ENCODE measurements at regions not wholly inside any gene's neighbourhood (a gene's known extent, or its start where the extent isn't known, plus 50 kb on each side); places are given as distances from the start of the nearest gene placed in this dataset.

DNA sequence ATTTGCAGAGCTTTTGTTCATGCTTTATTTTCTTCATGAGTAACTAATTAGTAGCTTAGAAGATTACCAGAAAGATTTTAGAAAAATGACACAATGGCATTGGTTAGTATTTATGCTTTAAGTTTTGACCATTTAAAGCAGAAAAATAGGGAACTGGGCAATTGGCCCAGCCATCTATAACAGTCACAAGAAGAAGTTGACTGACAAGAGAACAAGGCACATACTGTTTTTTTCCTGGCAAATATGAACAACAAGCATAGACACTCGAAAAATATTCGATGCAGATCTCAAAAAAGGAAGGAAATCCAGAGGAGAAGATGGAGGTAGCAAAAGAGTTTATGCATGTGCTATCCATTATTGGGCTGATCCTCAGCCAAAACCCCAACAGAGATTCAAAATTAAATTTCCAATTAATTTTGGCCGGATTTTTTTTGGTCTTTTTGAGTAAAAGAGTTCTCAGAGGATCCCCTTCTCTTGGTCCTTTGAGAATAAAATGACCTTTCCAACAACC is 200.8 kb upstream of the SLC35G4 start:
- H3K27me3 Mint-ChIP-seq (ENCODE audit: insufficient read depth), result no peaks in the 10 kb centered on the region
- no peak overlapping the region for H3K27ac Mint-ChIP-seq
- H3K4me1 Mint-ChIP-seq (ENCODE audit: low read depth), result peaks cover 14% of the 10 kb centered on the region; the same call in 1 of the 2 replicates
- H3K4me3 Mint-ChIP-seq, result no peak overlapping the region
- TF ChIP-seq, protein P1, sequence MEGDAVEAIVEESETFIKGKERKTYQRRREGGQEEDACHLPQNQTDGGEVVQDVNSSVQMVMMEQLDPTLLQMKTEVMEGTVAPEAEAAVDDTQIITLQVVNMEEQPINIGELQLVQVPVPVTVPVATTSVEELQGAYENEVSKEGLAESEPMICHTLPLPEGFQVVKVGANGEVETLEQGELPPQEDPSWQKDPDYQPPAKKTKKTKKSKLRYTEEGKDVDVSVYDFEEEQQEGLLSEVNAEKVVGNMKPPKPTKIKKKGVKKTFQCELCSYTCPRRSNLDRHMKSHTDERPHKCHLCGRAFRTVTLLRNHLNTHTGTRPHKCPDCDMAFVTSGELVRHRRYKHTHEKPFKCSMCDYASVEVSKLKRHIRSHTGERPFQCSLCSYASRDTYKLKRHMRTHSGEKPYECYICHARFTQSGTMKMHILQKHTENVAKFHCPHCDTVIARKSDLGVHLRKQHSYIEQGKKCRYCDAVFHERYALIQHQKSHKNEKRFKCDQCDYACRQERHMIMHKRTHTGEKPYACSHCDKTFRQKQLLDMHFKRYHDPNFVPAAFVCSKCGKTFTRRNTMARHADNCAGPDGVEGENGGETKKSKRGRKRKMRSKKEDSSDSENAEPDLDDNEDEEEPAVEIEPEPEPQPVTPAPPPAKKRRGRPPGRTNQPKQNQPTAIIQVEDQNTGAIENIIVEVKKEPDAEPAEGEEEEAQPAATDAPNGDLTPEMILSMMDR (IDR thresholded peaks at IDR 0.05), result no peak
- no peaks in the 10 kb centered on the region for H3K36me3 Mint-ChIP-seq (ENCODE audit: low read depth)
- no peaks in the 10 kb centered on the region for H3K9me3 Mint-ChIP-seq
- DNase-seq, result no peak

- no peak overlapping the region; the same call in 1 of the 2 replicates for H3K27ac Mint-ChIP-seq
- H3K27me3 Mint-ChIP-seq (ENCODE audit: insufficient read depth), result no peaks in the 10 kb centered on the region
- H3K4me3 Mint-ChIP-seq, result no peak overlapping the region
- no peaks in the 10 kb centered on the region for H3K36me3 Mint-ChIP-seq (ENCODE audit: low read depth)
- DNase-seq, result peak; percentile 3
- no peaks in the 10 kb centered on the region for H3K9me3 Mint-ChIP-seq
- TF ChIP-seq, protein P1 (IDR thresholded peaks at IDR 0.05), result no peak
- H3K4me1 Mint-ChIP-seq (ENCODE audit: low read depth), result peaks cover 14% of the 10 kb centered on the region; the same call in 1 of the 2 replicates
Observed at GRCh38 chr18:11407940-11408339, 201.5 kb upstream of the SLC35G4 start.

- no peak overlapping the region for H3K4me3 Mint-ChIP-seq
- no peaks in the 10 kb centered on the region for H3K36me3 Mint-ChIP-seq (ENCODE audit: low read depth)
- TF ChIP-seq, protein P1 (IDR thresholded peaks at IDR 0.05), result no peak
- no peaks in the 10 kb centered on the region for H3K9me3 Mint-ChIP-seq
- no peak overlapping the region for H3K27ac Mint-ChIP-seq
- peaks cover 14% of the 10 kb centered on the region; the same call in 1 of the 2 replicates for H3K4me1 Mint-ChIP-seq (ENCODE audit: low read depth)
- no peaks in the 10 kb centered on the region for H3K27me3 Mint-ChIP-seq (ENCODE audit: insufficient read depth)
- no peak for DNase-seq
Observed at GRCh38 chr18:11405804-11406203, 203.6 kb upstream of the SLC35G4 start.

DNA sequence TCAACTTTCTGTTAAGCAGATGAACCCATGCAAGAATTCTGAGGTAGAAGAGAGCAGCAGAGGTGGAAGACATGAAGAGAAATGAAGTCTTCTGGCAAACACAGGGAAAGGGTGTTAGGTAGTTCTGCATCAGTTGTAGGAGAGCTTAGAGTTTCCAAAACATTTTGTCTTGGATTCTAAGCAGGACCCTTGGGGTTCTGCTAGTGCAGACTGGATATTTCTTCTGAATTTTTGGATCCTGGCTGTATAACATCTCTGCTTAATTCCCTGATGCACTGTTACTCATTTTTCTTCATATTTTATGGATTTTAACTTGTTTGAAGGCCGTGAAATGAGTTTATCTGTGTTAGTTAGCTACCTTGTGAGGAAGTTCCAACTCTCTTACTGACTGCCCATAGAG is 208.7 kb upstream of the SLC35G4 start:
- DNase-seq, result no peak
- Mint-ChIP-seq H3K4me1 (ENCODE audit: low read depth) (no peaks in the 10 kb centered on the region), H3K4me3 (no peak overlapping the region), H3K27me3 (ENCODE audit: insufficient read depth) (no peaks in the 10 kb centered on the region), H3K36me3 (ENCODE audit: low read depth) (no peaks in the 10 kb centered on the region), H3K27ac (no peak overlapping the region), H3K9me3 (no peaks in the 10 kb centered on the region)
- TF ChIP-seq, protein P1 (IDR thresholded peaks at IDR 0.05), result no peak

- DNase-seq, result no peak
- H3K4me1 Mint-ChIP-seq (ENCODE audit: low read depth), result no peaks in the 10 kb centered on the region
- TF ChIP-seq, protein P1 (IDR thresholded peaks at IDR 0.05), result peak; percentile 65
- no peaks in the 10 kb centered on the region; the same call in 1 of the 2 replicates for H3K27me3 Mint-ChIP-seq (ENCODE audit: insufficient read depth)
- H3K9me3 Mint-ChIP-seq, result no peaks in the 10 kb centered on the region
- H3K4me3 Mint-ChIP-seq, result no peak overlapping the region
- no peaks in the 10 kb centered on the region for H3K36me3 Mint-ChIP-seq (ENCODE audit: low read depth)
- no peak overlapping the region for H3K27ac Mint-ChIP-seq
Observed at GRCh38 chr18:11398625-11399024, 210.8 kb upstream of the SLC35G4 start.

Data from HFFc6 (cell line).